Parathyroid adenoma (tissue), 2 donors: ENCODE measurements at regions not wholly inside any gene's neighbourhood (a gene's known extent, or its start where the extent isn't known, plus 50 kb on each side); places are given as distances from the start of the nearest gene placed in this dataset.
A peak's percentile ranks its signal among the peaks of the same experiment; 100 is the strongest.

Experiments
- H2AFZ ChIP-seq: fragments of 300-600 bp; sonication (generic); one replicate; pipeline ENCODE4 v1.7.0; 2017; ENCODE audit warnings: antibody characterized with exemption, mild to moderate bottlenecking
- H3K27ac ChIP-seq: fragments of 300-600 bp; sonication (generic); one replicate; pipeline ENCODE4 v1.7.0; 2017
- H3K27me3 ChIP-seq: fragments of 300-600 bp; sonication (generic); one replicate; pipeline ENCODE4 v1.7.0; 2017; ENCODE audit warnings: low read length; ENCODE audit not compliant: control insufficient read depth, insufficient read depth
- H3K36me3 ChIP-seq: fragments of 300-600 bp; sonication (generic); one replicate; pipeline ENCODE4 v1.7.0; 2017; ENCODE audit warnings: low read length; ENCODE audit not compliant: control insufficient read depth, insufficient read depth
- H3K4me1 ChIP-seq: fragments of 300-600 bp; sonication (generic); one replicate; pipeline ENCODE4 v1.7.0; 2017; ENCODE audit warnings: control low read depth
- H3K4me2 ChIP-seq: fragments of 300-600 bp; sonication (generic); one replicate; pipeline ENCODE4 v1.7.0; 2017; ENCODE audit warnings: low read length
- H3K4me3 ChIP-seq: fragments of 300-600 bp; sonication (generic); one replicate; pipeline ENCODE4 v1.7.0; 2017; ENCODE audit warnings: low read depth, low read length
- H3K79me2 ChIP-seq: fragments of 300-600 bp; sonication (generic); one replicate; pipeline ENCODE4 v1.7.0; 2017; ENCODE audit warnings: control low read depth
- H3K9ac ChIP-seq: fragments of 300-600 bp; sonication (generic); one replicate; pipeline ENCODE4 v1.7.0; 2017; ENCODE audit warnings: mild to moderate bottlenecking
- H3K9me3 ChIP-seq: fragments of 300-600 bp; sonication (generic); one replicate; pipeline ENCODE4 v1.7.0; 2017; ENCODE audit warnings: low read length; ENCODE audit not compliant: control insufficient read depth
- CTCF ChIP-seq: fragments of 300-600 bp; sonication (generic); IDR thresholded peaks from one replicate; pipeline ENCODE4 v1.7.0; 2017; ENCODE audit warnings: antibody characterized with exemption, mild to moderate bottlenecking
- donor health status: primary hyperparathyroidism.

- Histone ChIP-seq H3K4me1 (no peaks in the 10 kb centered on the region), H3K36me3 (no peaks in the 10 kb centered on the region), H3K27ac (peak overlapping the region; percentile 75), H3K27me3 (no peaks in the 10 kb centered on the region), H3K9me3 (no peaks in the 10 kb centered on the region), H3K9ac (no peak overlapping the region), H3K79me2 (no peaks in the 10 kb centered on the region), H2AFZ (no peak overlapping the region), H3K4me3 (no peak overlapping the region), H3K4me2 (no peak overlapping the region)
- TF ChIP-seq CTCF = no peak
These were observed 251.2 kb downstream of the BRD1 start for GRCh38 chr22:49576241-49577141.

GRCh38 chr22:49575703-49576081, 252.0 kb downstream of the BRD1 start:
- TF ChIP-seq CTCF = no peak
- no peaks in the 10 kb centered on the region for H3K27me3 ChIP-seq
- no peak overlapping the region for H3K4me2 ChIP-seq
- no peaks in the 10 kb centered on the region for H3K36me3 ChIP-seq
- no peak overlapping the region for H3K4me3 ChIP-seq
- H3K27ac ChIP-seq = peak overlapping the region; percentile 75
- no peak overlapping the region for H2AFZ ChIP-seq
- no peaks in the 10 kb centered on the region for H3K4me1 ChIP-seq
- no peaks in the 10 kb centered on the region for H3K79me2 ChIP-seq
- no peaks in the 10 kb centered on the region for H3K9me3 ChIP-seq
- H3K9ac ChIP-seq = no peak overlapping the region

DNA sequence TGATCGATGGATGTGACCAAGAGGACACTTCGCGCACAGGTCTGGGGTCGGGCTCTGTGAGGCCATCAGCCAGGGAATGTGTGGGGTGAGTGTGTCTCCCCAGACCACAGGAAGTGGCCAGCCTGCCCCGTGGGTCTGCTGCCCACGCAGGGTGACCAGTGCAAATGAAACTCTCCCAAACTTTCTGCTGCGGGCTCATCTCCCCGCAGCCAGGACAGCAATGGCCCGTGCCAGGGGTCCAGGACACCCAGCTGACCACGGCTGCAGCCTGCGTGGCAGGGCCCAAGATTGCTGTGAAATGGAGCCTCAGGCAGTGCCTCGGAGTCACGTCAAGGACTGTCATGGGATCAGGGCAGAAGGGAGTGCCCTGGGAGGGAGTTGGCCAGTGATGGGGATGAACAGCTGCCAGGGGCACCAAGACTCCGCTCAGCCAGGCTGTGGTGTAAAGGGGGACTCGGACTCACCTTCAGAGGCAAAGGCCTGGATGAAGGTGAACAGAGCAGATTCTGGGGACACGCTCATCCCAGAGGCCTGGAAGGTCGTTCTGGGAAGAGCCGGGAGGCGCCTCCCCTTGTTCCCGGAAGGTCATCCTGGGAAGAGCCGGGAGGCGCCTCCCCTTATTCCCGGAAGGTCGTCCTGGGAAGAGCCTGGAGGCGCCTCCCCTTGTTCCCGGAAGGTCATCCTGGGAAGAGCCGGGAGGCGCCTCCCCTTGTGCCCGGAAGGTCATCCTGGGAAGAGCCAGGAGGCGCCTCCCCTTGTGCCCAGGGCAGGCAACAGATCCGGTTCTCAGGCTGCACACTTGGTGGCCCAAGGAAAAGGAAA, 252.6 kb downstream of the BRD1 start:
- Histone ChIP-seq H3K4me3 (no peak overlapping the region), H3K79me2 (no peaks in the 10 kb centered on the region), H3K36me3 (no peaks in the 10 kb centered on the region), H3K4me1 (no peaks in the 10 kb centered on the region), H3K27ac (peak overlapping the region; percentile 75), H2AFZ (no peak overlapping the region), H3K9me3 (no peaks in the 10 kb centered on the region), H3K27me3 (no peaks in the 10 kb centered on the region), H3K9ac (no peak overlapping the region), H3K4me2 (no peak overlapping the region)
- TF ChIP-seq CTCF = no peak

- no peaks in the 10 kb centered on the region for H3K27me3 ChIP-seq
- no peaks in the 10 kb centered on the region for H3K9me3 ChIP-seq
- no peak overlapping the region for H3K4me3 ChIP-seq
- H3K4me1 ChIP-seq = no peaks in the 10 kb centered on the region
- no peak overlapping the region for H3K9ac ChIP-seq
- peak overlapping the region; percentile 75 for H3K27ac ChIP-seq
- no peaks in the 10 kb centered on the region for H3K36me3 ChIP-seq
- no peak overlapping the region for H3K4me2 ChIP-seq
- H2AFZ ChIP-seq = no peak overlapping the region
- H3K79me2 ChIP-seq = no peaks in the 10 kb centered on the region
- TF ChIP-seq CTCF = no peak
These were observed 253.3 kb downstream of the BRD1 start for GRCh38 chr22:49574205-49574880.
